ENCODE measurements at regions not wholly inside any gene's neighbourhood (a gene's known extent, or its start where the extent isn't known, plus 50 kb on each side); places are given as distances from the start of the nearest gene placed in this dataset.

- no peak for DNase-seq
- no TSS peak for BruUV-seq (replicated peaks)
- Mint-ChIP-seq H3K4me3 (ENCODE audit: low read depth, unreplicated experiment) (no peak overlapping the region), H3K27ac (ENCODE audit: unreplicated experiment) (no peak overlapping the region), H3K4me1 (ENCODE audit: low read depth, unreplicated experiment) (no peaks in the 10 kb centered on the region), H3K27me3 (ENCODE audit: unreplicated experiment) (no peaks in the 10 kb centered on the region), H3K9me3 (ENCODE audit: low read depth, unreplicated experiment) (peaks cover 3% of the 10 kb centered on the region), H3K36me3 (ENCODE audit: insufficient read depth, unreplicated experiment) (no peaks in the 10 kb centered on the region)
- CTCF ChIA-PET, result interaction anchor here (0.5 kb wide), 1 partner anchor 299 kb away, joined by 3 read pairs; no protein-coding TSS in a partner anchor
- TF ChIP-seq, protein P1, sequence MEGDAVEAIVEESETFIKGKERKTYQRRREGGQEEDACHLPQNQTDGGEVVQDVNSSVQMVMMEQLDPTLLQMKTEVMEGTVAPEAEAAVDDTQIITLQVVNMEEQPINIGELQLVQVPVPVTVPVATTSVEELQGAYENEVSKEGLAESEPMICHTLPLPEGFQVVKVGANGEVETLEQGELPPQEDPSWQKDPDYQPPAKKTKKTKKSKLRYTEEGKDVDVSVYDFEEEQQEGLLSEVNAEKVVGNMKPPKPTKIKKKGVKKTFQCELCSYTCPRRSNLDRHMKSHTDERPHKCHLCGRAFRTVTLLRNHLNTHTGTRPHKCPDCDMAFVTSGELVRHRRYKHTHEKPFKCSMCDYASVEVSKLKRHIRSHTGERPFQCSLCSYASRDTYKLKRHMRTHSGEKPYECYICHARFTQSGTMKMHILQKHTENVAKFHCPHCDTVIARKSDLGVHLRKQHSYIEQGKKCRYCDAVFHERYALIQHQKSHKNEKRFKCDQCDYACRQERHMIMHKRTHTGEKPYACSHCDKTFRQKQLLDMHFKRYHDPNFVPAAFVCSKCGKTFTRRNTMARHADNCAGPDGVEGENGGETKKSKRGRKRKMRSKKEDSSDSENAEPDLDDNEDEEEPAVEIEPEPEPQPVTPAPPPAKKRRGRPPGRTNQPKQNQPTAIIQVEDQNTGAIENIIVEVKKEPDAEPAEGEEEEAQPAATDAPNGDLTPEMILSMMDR (IDR thresholded peaks at IDR 0.05; ENCODE audit: unreplicated experiment), result no peak
- intact Hi-C loops (cut with micrococcal nuclease; ENCODE audit: unreplicated experiment), result no loop called here
Measured at GRCh38 chr2:114156366-114157056, 266.6 kb downstream of the ACTR3 start.

DNA sequence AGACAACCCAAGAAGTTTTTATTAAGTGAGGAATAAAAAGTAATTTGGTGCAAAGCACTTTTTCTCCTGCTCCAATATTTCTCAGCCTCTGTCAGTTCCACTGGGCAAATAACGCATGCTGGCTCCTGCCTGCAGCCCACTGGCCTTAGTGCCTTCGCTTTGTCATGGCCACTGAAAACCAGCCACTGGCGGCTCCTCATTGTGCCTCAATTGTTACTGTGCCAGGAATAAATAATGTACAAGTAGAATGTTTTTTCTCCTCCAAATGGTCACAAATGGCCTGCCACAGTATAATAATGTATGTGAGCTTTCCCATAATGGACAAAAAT, 267.1 kb downstream of the ACTR3 start:
- no peaks in the 10 kb centered on the region for H3K4me1 Mint-ChIP-seq (ENCODE audit: low read depth, unreplicated experiment)
- DNase-seq, result no peak
- no TSS peak for BruUV-seq (replicated peaks)
- intact Hi-C loops (cut with micrococcal nuclease; ENCODE audit: unreplicated experiment), result no loop called here
- H3K36me3 Mint-ChIP-seq (ENCODE audit: insufficient read depth, unreplicated experiment), result no peaks in the 10 kb centered on the region
- TF ChIP-seq, protein P1 (IDR thresholded peaks at IDR 0.05; ENCODE audit: unreplicated experiment), result no peak
- no peak overlapping the region for H3K27ac Mint-ChIP-seq (ENCODE audit: unreplicated experiment)
- H3K27me3 Mint-ChIP-seq (ENCODE audit: unreplicated experiment), result no peaks in the 10 kb centered on the region
- peaks cover 3% of the 10 kb centered on the region for H3K9me3 Mint-ChIP-seq (ENCODE audit: low read depth, unreplicated experiment)
- H3K4me3 Mint-ChIP-seq (ENCODE audit: low read depth, unreplicated experiment), result no peak overlapping the region
- CTCF ChIA-PET, result interaction anchor here (0.5 kb wide), 1 partner anchor 299 kb away, joined by 3 read pairs; no protein-coding TSS in a partner anchor

DNA sequence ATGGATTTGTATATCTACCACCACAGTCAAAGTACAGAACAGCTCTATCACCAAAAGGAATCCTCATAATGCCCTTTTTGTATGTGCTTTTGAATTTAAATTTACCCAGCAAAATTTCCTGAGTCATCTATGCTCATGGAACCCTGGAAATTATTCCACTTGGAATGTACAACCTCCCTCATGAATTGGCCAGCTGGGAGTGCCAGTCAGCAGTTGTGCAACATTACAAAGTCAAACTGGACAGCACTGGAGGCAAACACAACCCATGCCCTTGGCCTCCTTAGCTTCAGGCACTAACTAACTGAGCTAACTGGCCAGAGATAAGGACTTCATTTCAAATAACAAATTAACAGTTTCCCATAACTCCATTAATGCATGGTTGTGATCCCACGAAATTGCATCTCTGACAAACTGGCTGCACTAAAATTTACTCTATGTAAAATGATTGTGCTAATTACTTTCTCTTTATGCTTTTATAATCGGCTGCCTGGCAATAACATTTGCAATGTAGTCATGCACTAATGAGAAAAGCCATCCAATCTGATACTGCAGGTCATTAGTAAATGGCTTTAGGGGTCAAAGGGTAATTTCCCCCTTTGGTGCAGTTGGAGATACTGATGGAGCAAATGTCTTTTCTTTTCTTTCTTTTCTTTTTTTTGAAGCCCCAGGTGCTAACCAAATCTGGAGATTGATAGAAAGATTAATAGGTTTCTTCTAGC, 270.5 kb downstream of the ACTR3 start:
- intact Hi-C loops (cut with micrococcal nuclease; ENCODE audit: unreplicated experiment), result no loop called here
- H3K4me3 Mint-ChIP-seq (ENCODE audit: low read depth, unreplicated experiment), result no peak overlapping the region
- no peak for DNase-seq
- H3K36me3 Mint-ChIP-seq (ENCODE audit: insufficient read depth, unreplicated experiment), result no peaks in the 10 kb centered on the region
- CTCF ChIA-PET, result no interaction called here
- peaks cover under 1% of the 10 kb centered on the region for H3K9me3 Mint-ChIP-seq (ENCODE audit: low read depth, unreplicated experiment)
- no peaks in the 10 kb centered on the region for H3K4me1 Mint-ChIP-seq (ENCODE audit: low read depth, unreplicated experiment)
- TF ChIP-seq, protein P1 (IDR thresholded peaks at IDR 0.05; ENCODE audit: unreplicated experiment), result no peak
- no peak overlapping the region for H3K27ac Mint-ChIP-seq (ENCODE audit: unreplicated experiment)
- no TSS peak for BruUV-seq (replicated peaks)
- H3K27me3 Mint-ChIP-seq (ENCODE audit: unreplicated experiment), result no peaks in the 10 kb centered on the region

GRCh38 chr2:114161371-114161770, 271.5 kb downstream of the ACTR3 start:
- CTCF ChIA-PET, result no interaction called here
- TF ChIP-seq, protein P1 (IDR thresholded peaks at IDR 0.05; ENCODE audit: unreplicated experiment), result no peak
- no peak overlapping the region for H3K27ac Mint-ChIP-seq (ENCODE audit: unreplicated experiment)

More at GRCh38 chr2:114161371-114161770, 271.5 kb downstream of the ACTR3 start:
- H3K4me1 Mint-ChIP-seq (ENCODE audit: low read depth, unreplicated experiment), result no peaks in the 10 kb centered on the region
- no peak overlapping the region for H3K4me3 Mint-ChIP-seq (ENCODE audit: low read depth, unreplicated experiment)
- no peak for DNase-seq
- H3K9me3 Mint-ChIP-seq (ENCODE audit: low read depth, unreplicated experiment), result no peaks in the 10 kb centered on the region
- no TSS peak for BruUV-seq (replicated peaks)
- H3K36me3 Mint-ChIP-seq (ENCODE audit: insufficient read depth, unreplicated experiment), result no peaks in the 10 kb centered on the region
- intact Hi-C loops (cut with micrococcal nuclease; ENCODE audit: unreplicated experiment), result no loop called here
- no peaks in the 10 kb centered on the region for H3K27me3 Mint-ChIP-seq (ENCODE audit: unreplicated experiment)
